ENCODE measurements at regions not wholly inside any gene's neighbourhood (a gene's known extent, or its start where the extent isn't known, plus 50 kb on each side); places are given as distances from the start of the nearest gene placed in this dataset.

DNA sequence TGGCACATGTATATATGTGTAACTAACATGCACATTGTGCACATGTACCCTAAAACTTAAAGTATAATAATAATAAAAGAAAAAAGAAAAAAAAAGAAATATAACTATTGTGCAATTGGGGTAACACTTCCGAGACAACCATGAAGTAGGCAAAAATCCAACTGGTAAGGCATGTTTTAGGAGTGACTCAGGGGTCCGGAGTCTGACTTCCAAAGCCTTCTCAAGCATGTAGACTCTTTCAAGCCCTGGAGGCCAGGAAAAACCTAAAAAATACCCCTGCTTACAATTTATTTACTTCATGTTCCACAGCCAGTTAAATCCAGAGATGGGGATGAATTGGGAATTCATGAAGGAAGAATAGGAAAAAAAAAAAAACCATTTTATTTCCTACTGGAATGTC is 161.3 kb upstream of the PHACTR1 start:
- H3K36me3 ChIP-seq (ENCODE audit: low read length) = no peaks in the 10 kb centered on the region
- H2AFZ ChIP-seq (ENCODE audit: low read depth, low read length, severe bottlenecking) = no peak overlapping the region
- H4K20me1 ChIP-seq (ENCODE audit: low read depth, low read length) = no peaks in the 10 kb centered on the region
- H3K9ac ChIP-seq (ENCODE audit: low read length) = no peak overlapping the region
- H3F3A ChIP-seq (ENCODE audit: insufficient read depth) = no peaks in the 10 kb centered on the region
- TF ChIP-seq EZH2phosphoT487 (conservative IDR thresholded peaks at IDR 0.05; ENCODE audit: low read length) = no peak
- TF ChIP-seq, protein P1, sequence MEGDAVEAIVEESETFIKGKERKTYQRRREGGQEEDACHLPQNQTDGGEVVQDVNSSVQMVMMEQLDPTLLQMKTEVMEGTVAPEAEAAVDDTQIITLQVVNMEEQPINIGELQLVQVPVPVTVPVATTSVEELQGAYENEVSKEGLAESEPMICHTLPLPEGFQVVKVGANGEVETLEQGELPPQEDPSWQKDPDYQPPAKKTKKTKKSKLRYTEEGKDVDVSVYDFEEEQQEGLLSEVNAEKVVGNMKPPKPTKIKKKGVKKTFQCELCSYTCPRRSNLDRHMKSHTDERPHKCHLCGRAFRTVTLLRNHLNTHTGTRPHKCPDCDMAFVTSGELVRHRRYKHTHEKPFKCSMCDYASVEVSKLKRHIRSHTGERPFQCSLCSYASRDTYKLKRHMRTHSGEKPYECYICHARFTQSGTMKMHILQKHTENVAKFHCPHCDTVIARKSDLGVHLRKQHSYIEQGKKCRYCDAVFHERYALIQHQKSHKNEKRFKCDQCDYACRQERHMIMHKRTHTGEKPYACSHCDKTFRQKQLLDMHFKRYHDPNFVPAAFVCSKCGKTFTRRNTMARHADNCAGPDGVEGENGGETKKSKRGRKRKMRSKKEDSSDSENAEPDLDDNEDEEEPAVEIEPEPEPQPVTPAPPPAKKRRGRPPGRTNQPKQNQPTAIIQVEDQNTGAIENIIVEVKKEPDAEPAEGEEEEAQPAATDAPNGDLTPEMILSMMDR (IDR thresholded peaks at IDR 0.05; ENCODE audit: insufficient read depth, low read length, poor library complexity, severe bottlenecking) = no peak
- H3K9me2 ChIP-seq (replicated peaks; ENCODE audit: insufficient read depth, low read length) = no peaks in the 10 kb centered on the region
- H3K79me2 ChIP-seq (ENCODE audit: insufficient read depth, low read length) = no peaks in the 10 kb centered on the region
- H3K4me2 ChIP-seq (ENCODE audit: low read depth, low read length, poor library complexity, severe bottlenecking) = no peak overlapping the region
- H3K4me3 ChIP-seq (ENCODE audit: insufficient read depth, low read length, poor library complexity, severe bottlenecking) = no peak overlapping the region
- H3K27me3 ChIP-seq (ENCODE audit: low read length) = no peaks in the 10 kb centered on the region
- H3K9me3 ChIP-seq (ENCODE audit: insufficient read depth, low read length) = no peaks in the 10 kb centered on the region
- no peak overlapping the region for H3K27ac ChIP-seq (ENCODE audit: low read depth, low read length)

DNA sequence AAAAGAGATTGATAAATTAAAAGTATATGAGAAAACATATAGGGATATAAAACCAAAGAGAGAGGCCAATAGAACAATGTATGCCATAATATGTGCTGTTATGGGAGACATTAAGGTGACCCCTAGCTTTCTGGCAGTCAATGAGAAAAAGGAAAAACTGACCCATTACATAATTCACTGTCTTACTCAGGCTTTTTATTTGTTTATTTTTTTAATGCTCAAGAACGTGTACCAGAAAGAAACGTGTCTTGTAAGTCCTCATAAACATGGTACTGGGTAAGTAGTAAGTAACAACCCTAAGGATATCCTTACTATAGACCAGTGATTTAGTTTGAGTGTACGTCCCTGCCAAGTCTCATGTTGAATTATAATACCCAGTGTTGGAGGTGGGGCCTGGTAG is 160.8 kb upstream of the PHACTR1 start:
- H3K4me3 ChIP-seq (ENCODE audit: insufficient read depth, low read length, poor library complexity, severe bottlenecking) = no peak overlapping the region
- no peaks in the 10 kb centered on the region for H3F3A ChIP-seq (ENCODE audit: insufficient read depth)
- no peaks in the 10 kb centered on the region for H3K9me2 ChIP-seq (replicated peaks; ENCODE audit: insufficient read depth, low read length)
- TF ChIP-seq, protein P1 (IDR thresholded peaks at IDR 0.05; ENCODE audit: insufficient read depth, low read length, poor library complexity, severe bottlenecking) = no peak
- TF ChIP-seq EZH2phosphoT487 (conservative IDR thresholded peaks at IDR 0.05; ENCODE audit: low read length) = no peak
- no peaks in the 10 kb centered on the region for H3K9me3 ChIP-seq (ENCODE audit: insufficient read depth, low read length)
- H3K9ac ChIP-seq (ENCODE audit: low read length) = no peak overlapping the region
- no peak overlapping the region for H3K27ac ChIP-seq (ENCODE audit: low read depth, low read length)
- H3K27me3 ChIP-seq (ENCODE audit: low read length) = no peaks in the 10 kb centered on the region
- H3K4me2 ChIP-seq (ENCODE audit: low read depth, low read length, poor library complexity, severe bottlenecking) = no peak overlapping the region
- H3K36me3 ChIP-seq (ENCODE audit: low read length) = no peaks in the 10 kb centered on the region
- H2AFZ ChIP-seq (ENCODE audit: low read depth, low read length, severe bottlenecking) = no peak overlapping the region
- no peaks in the 10 kb centered on the region for H3K79me2 ChIP-seq (ENCODE audit: insufficient read depth, low read length)
- H4K20me1 ChIP-seq (ENCODE audit: low read depth, low read length) = no peaks in the 10 kb centered on the region

DNA sequence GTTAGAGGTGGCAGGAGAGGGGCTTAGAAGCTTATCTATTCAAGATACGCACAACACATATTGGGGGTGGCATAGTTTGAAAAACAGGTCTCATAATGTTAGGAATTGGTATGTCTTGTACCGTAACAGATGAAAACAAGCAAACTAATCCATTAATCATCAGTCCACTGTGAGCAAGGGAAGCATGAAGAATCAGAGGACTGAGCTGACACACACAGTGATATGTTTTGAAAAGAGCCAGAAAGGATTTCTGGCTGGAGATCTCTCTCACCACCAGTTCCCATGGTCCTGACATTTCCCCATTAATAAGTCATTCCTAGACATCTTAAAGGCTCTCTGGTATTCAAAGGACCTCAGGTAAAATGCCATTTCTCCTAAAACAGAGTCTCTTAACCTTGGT is 158.8 kb upstream of the PHACTR1 start:
- TF ChIP-seq, protein P1 (IDR thresholded peaks at IDR 0.05; ENCODE audit: insufficient read depth, low read length, poor library complexity, severe bottlenecking) = no peak
- no peak for TF ChIP-seq EZH2phosphoT487 (conservative IDR thresholded peaks at IDR 0.05; ENCODE audit: low read length)
- Histone ChIP-seq H3K27me3 (ENCODE audit: low read length) (no peaks in the 10 kb centered on the region), H3K9me2 (replicated peaks; ENCODE audit: insufficient read depth, low read length) (no peaks in the 10 kb centered on the region), H3K36me3 (ENCODE audit: low read length) (no peaks in the 10 kb centered on the region), H4K20me1 (ENCODE audit: low read depth, low read length) (no peaks in the 10 kb centered on the region), H3K27ac (ENCODE audit: low read depth, low read length) (no peak overlapping the region), H3K9ac (ENCODE audit: low read length) (no peak overlapping the region), H3F3A (ENCODE audit: insufficient read depth) (no peaks in the 10 kb centered on the region), H3K4me2 (ENCODE audit: low read depth, low read length, poor library complexity, severe bottlenecking) (no peak overlapping the region), H2AFZ (ENCODE audit: low read depth, low read length, severe bottlenecking) (no peak overlapping the region), H3K9me3 (ENCODE audit: insufficient read depth, low read length) (no peaks in the 10 kb centered on the region), H3K79me2 (ENCODE audit: insufficient read depth, low read length) (no peaks in the 10 kb centered on the region), H3K4me3 (ENCODE audit: insufficient read depth, low read length, poor library complexity, severe bottlenecking) (no peak overlapping the region)
